ENCODE measurements at regions not wholly inside any gene's neighbourhood (a gene's known extent, or its start where the extent isn't known, plus 50 kb on each side); places are given as distances from the start of the nearest gene placed in this dataset.

- TF ChIP-seq, protein P1, sequence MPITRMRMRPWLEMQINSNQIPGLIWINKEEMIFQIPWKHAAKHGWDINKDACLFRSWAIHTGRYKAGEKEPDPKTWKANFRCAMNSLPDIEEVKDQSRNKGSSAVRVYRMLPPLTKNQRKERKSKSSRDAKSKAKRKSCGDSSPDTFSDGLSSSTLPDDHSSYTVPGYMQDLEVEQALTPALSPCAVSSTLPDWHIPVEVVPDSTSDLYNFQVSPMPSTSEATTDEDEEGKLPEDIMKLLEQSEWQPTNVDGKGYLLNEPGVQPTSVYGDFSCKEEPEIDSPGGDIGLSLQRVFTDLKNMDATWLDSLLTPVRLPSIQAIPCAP (CRISPR knock-in tag; IDR thresholded peaks at IDR 0.05), result no peak
These were observed 281.5 kb upstream of the SLC24A2 start (continued) for GRCh38 chr9:20070336-20070735.

- ATAC-seq, result no peak
- no peaks in the 10 kb centered on the region for H3K36me3 Mint-ChIP-seq
- H3K4me3 Mint-ChIP-seq, result no peak overlapping the region
- H3K9me3 Mint-ChIP-seq, result peaks cover 5% of the 10 kb centered on the region
- ChIA-PET POLR2A (no interaction called here), CTCF (interaction anchor here (0.6 kb wide), 1 partner anchor 14 kb away, joined by 3 read pairs; no protein-coding TSS in a partner anchor)
- no peak for TF ChIP-seq ATF3 (CRISPR knock-in tag; conservative IDR thresholded peaks at IDR 0.05)
- TF ChIP-seq, protein P2, sequence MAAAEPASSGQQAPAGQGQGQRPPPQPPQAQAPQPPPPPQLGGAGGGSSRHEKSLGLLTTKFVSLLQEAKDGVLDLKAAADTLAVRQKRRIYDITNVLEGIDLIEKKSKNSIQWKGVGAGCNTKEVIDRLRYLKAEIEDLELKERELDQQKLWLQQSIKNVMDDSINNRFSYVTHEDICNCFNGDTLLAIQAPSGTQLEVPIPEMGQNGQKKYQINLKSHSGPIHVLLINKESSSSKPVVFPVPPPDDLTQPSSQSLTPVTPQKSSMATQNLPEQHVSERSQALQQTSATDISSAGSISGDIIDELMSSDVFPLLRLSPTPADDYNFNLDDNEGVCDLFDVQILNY (CRISPR knock-in tag; IDR thresholded peaks at IDR 0.05), result no peak
- peaks cover 15% of the 10 kb centered on the region for H3K4me1 Mint-ChIP-seq
- DNase-seq (ENCODE audit: low spot score), result no peak
- no peak overlapping the region for H3K27ac Mint-ChIP-seq
- no peaks in the 10 kb centered on the region for H3K27me3 Mint-ChIP-seq (ENCODE audit: low read depth)
These were observed 277.2 kb upstream of the SLC24A2 start for GRCh38 chr9:20065796-20066700.

GRCh38 chr9:20065046-20065445 is 276.2 kb upstream of the SLC24A2 start:
- ChIA-PET CTCF (no interaction called here), POLR2A (no interaction called here)
- Mint-ChIP-seq H3K4me3 (no peak overlapping the region), H3K9me3 (peaks cover 5% of the 10 kb centered on the region), H3K27ac (no peak overlapping the region), H3K27me3 (ENCODE audit: low read depth) (no peaks in the 10 kb centered on the region), H3K36me3 (no peaks in the 10 kb centered on the region), H3K4me1 (peaks cover 15% of the 10 kb centered on the region)
- no peak for TF ChIP-seq ZBTB21 (CRISPR knock-in tag; IDR thresholded peaks at IDR 0.05; ENCODE audit: borderline replicate concordance)
- TF ChIP-seq ZNF425 (CRISPR knock-in tag; conservative IDR thresholded peaks at IDR 0.05), result no peak
- no peak for TF ChIP-seq ESRRA (CRISPR knock-in tag; IDR thresholded peaks at IDR 0.05; ENCODE audit: borderline replicate concordance)
- TF ChIP-seq, protein P1 (CRISPR knock-in tag; IDR thresholded peaks at IDR 0.05), result no peak
- TF ChIP-seq ETV6 (CRISPR knock-in tag; IDR thresholded peaks at IDR 0.05), result no peak
- no peak for TF ChIP-seq JAZF1 (CRISPR knock-in tag; IDR thresholded peaks at IDR 0.05)
- no peak for TF ChIP-seq NR3C1 (CRISPR knock-in tag; conservative IDR thresholded peaks at IDR 0.05; ENCODE audit: low read depth)
- no peak for TF ChIP-seq RELA (CRISPR knock-in tag; IDR thresholded peaks at IDR 0.05; ENCODE audit: borderline replicate concordance)
- TF ChIP-seq, protein P3, sequence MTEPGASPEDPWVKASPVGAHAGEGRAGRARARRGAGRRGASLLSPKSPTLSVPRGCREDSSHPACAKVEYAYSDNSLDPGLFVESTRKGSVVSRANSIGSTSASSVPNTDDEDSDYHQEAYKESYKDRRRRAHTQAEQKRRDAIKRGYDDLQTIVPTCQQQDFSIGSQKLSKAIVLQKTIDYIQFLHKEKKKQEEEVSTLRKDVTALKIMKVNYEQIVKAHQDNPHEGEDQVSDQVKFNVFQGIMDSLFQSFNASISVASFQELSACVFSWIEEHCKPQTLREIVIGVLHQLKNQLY (CRISPR knock-in tag; IDR thresholded peaks at IDR 0.05), result no peak
- no peak for TF ChIP-seq RORB (CRISPR knock-in tag; IDR thresholded peaks at IDR 0.05)
- TF ChIP-seq AFF4 (CRISPR knock-in tag; IDR thresholded peaks at IDR 0.05; ENCODE audit: borderline replicate concordance), result no peak
- no peak for TF ChIP-seq ZNF396 (CRISPR knock-in tag; IDR thresholded peaks at IDR 0.05; ENCODE audit: borderline replicate concordance)
- TF ChIP-seq EMX1 (CRISPR knock-in tag; IDR thresholded peaks at IDR 0.05), result no peak
- TF ChIP-seq, protein P4, sequence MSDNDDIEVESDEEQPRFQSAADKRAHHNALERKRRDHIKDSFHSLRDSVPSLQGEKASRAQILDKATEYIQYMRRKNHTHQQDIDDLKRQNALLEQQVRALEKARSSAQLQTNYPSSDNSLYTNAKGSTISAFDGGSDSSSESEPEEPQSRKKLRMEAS (CRISPR knock-in tag; IDR thresholded peaks at IDR 0.05), result no peak
- TF ChIP-seq TCF7 (CRISPR knock-in tag; IDR thresholded peaks at IDR 0.05; ENCODE audit: low read depth), result no peak
- TF ChIP-seq E2F1 (CRISPR knock-in tag; IDR thresholded peaks at IDR 0.05), result no peak
- no peak for TF ChIP-seq ELF4 (CRISPR knock-in tag; IDR thresholded peaks at IDR 0.05; ENCODE audit: low read depth)
- ATAC-seq (no peak), DNase-seq (ENCODE audit: low spot score) (no peak)
